ENCODE measurements at regions not wholly inside any gene's neighbourhood (a gene's known extent, or its start where the extent isn't known, plus 50 kb on each side); places are given as distances from the start of the nearest gene placed in this dataset.

DNA sequence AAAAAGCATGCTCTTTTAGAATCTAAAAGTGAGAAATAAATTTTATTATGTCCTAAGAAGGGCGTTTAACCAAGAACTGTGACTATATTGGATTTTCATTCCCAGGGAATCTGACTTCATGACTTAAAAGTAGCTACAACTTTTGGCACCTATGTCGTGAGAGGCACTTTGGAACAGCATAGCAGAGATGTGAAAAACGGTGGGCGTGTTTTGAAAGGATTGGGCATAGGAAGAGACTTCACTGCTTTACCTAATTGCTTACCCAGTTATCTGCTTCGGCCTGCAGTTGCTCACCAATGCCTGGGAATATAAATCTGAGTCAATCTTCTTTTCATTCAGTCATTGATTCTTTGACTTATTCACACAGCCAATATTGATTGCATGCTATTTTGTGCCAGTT, 363.4 kb downstream of the DNAH5 start:
- no peak for TF ChIP-seq POLR2A (IDR thresholded peaks at IDR 0.05)
- TF ChIP-seq CTCF (IDR thresholded peaks at IDR 0.05), result no peak
- no peak for TF ChIP-seq EP300 (IDR thresholded peaks at IDR 0.05)
- TF ChIP-seq POLR2AphosphoS5 (IDR thresholded peaks at IDR 0.05), result no peak

Measured in upper lobe of left lung (tissue), 4 donors.